ENCODE measurements at regions not wholly inside any gene's neighbourhood (a gene's known extent, or its start where the extent isn't known, plus 50 kb on each side); places are given as distances from the start of the nearest gene placed in this dataset.

DNA sequence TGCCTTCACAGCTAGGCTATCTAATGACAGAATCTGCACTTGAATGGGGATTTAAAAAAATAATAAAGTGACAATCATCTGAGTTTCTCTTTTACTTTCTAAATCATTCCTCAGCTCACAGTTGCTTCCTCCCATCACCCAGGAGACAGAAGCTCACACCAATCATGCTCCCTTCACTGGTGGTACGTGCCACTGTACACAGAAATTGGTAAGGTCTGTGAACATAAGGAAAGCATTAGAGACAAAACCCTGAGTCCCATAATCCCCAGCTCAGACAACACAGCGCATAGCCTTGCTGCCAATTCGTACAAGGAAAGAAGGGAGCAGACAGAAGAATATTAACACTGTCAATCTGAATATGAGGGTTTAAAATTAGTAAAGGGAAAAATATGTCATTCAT is 133.1 kb downstream of the IDS start:
- TF ChIP-seq, protein P1, sequence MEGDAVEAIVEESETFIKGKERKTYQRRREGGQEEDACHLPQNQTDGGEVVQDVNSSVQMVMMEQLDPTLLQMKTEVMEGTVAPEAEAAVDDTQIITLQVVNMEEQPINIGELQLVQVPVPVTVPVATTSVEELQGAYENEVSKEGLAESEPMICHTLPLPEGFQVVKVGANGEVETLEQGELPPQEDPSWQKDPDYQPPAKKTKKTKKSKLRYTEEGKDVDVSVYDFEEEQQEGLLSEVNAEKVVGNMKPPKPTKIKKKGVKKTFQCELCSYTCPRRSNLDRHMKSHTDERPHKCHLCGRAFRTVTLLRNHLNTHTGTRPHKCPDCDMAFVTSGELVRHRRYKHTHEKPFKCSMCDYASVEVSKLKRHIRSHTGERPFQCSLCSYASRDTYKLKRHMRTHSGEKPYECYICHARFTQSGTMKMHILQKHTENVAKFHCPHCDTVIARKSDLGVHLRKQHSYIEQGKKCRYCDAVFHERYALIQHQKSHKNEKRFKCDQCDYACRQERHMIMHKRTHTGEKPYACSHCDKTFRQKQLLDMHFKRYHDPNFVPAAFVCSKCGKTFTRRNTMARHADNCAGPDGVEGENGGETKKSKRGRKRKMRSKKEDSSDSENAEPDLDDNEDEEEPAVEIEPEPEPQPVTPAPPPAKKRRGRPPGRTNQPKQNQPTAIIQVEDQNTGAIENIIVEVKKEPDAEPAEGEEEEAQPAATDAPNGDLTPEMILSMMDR (conservative IDR thresholded peaks at IDR 0.05), result no peak
- TF ChIP-seq EZH2 (IDR thresholded peaks at IDR 0.05; ENCODE audit: low read depth), result no peak

Data from PC-9 (cell line).